Osteocyte (in vitro differentiated cells): ENCODE measurements at regions not wholly inside any gene's neighbourhood (a gene's known extent, or its start where the extent isn't known, plus 50 kb on each side); places are given as distances from the start of the nearest gene placed in this dataset.

Experiments
- DNase-seq: peaks from one replicate; pipeline ENCODE4 v3.0.0; 2021; ENCODE audit warnings: mixed read lengths; ENCODE audit not compliant: unreplicated experiment; ENCODE audit errors: extremely low spot score
- H3K27ac Mint-ChIP-seq: one replicate; pipeline ENCODE4 v1.8.0; 2021; ENCODE audit warnings: mild to moderate bottlenecking, mixed read lengths; ENCODE audit not compliant: unreplicated experiment
- H3K27me3 Mint-ChIP-seq: one replicate; pipeline ENCODE4 v1.8.0; 2021; ENCODE audit warnings: mixed read lengths; ENCODE audit not compliant: unreplicated experiment
- H3K36me3 Mint-ChIP-seq: one replicate; pipeline ENCODE4 v1.8.0; 2021; ENCODE audit warnings: mixed read lengths; ENCODE audit not compliant: unreplicated experiment
- H3K4me1 Mint-ChIP-seq: one replicate; pipeline ENCODE4 v1.8.0; 2021; ENCODE audit warnings: mixed read lengths; ENCODE audit not compliant: unreplicated experiment
- H3K4me3 Mint-ChIP-seq: one replicate; pipeline ENCODE4 v1.8.0; 2021; ENCODE audit warnings: mild to moderate bottlenecking, moderate library complexity, mixed read lengths; ENCODE audit not compliant: unreplicated experiment
- H3K9me3 Mint-ChIP-seq: one replicate; pipeline ENCODE4 v1.8.0; 2021; ENCODE audit warnings: mixed read lengths; ENCODE audit not compliant: unreplicated experiment
- TF ChIP-seq, protein P1 (sequence below): fragments of 200-600 bp; sonication (generic); IDR thresholded peaks from 2 replicates; pipeline ENCODE4 v1.5.0; 2021; ENCODE audit warnings: antibody characterized with exemption, mild to moderate bottlenecking, moderate library complexity

GRCh38 chr2:179349670-179350303 is 85.2 kb upstream of the SESTD1 start:
- Mint-ChIP-seq H3K27ac (no peak overlapping the region), H3K36me3 (no peaks in the 10 kb centered on the region), H3K27me3 (no peaks in the 10 kb centered on the region), H3K9me3 (no peaks in the 10 kb centered on the region), H3K4me3 (no peak overlapping the region), H3K4me1 (peaks cover 6% of the 10 kb centered on the region)
- TF ChIP-seq, protein P1, sequence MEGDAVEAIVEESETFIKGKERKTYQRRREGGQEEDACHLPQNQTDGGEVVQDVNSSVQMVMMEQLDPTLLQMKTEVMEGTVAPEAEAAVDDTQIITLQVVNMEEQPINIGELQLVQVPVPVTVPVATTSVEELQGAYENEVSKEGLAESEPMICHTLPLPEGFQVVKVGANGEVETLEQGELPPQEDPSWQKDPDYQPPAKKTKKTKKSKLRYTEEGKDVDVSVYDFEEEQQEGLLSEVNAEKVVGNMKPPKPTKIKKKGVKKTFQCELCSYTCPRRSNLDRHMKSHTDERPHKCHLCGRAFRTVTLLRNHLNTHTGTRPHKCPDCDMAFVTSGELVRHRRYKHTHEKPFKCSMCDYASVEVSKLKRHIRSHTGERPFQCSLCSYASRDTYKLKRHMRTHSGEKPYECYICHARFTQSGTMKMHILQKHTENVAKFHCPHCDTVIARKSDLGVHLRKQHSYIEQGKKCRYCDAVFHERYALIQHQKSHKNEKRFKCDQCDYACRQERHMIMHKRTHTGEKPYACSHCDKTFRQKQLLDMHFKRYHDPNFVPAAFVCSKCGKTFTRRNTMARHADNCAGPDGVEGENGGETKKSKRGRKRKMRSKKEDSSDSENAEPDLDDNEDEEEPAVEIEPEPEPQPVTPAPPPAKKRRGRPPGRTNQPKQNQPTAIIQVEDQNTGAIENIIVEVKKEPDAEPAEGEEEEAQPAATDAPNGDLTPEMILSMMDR = no peak
- no peak for DNase-seq

DNA sequence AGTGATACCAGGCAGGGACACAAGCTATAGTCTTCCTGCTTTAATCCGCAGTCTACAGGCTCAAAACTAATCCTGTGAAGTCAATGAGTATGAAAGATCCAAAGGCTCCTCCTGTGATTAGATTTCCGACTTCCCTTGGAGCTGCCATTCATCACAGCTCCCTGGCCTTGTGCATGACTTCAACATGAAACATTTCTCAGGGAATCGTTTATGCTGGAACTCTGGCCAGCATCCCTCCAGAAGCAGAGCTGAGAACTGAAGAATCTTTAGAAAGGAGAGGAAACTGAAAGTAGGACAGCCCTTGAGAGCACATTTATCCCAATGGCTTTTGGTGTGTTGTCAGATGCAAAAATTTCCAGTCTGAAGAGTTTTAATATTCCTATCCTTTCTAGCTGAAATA is 84.3 kb upstream of the SESTD1 start:
- Mint-ChIP-seq H3K36me3 (no peaks in the 10 kb centered on the region), H3K4me1 (peaks cover 15% of the 10 kb centered on the region), H3K27me3 (no peaks in the 10 kb centered on the region), H3K4me3 (no peak overlapping the region), H3K27ac (no peak overlapping the region), H3K9me3 (no peaks in the 10 kb centered on the region)
- TF ChIP-seq, protein P1 = no peak
- no peak for DNase-seq

GRCh38 chr2:179344970-179345369 is 80.3 kb upstream of the SESTD1 start:
- DNase-seq = no peak
- Mint-ChIP-seq H3K36me3 (no peaks in the 10 kb centered on the region), H3K27me3 (no peaks in the 10 kb centered on the region), H3K9me3 (no peaks in the 10 kb centered on the region), H3K4me1 (peaks cover 22% of the 10 kb centered on the region), H3K4me3 (no peak overlapping the region), H3K27ac (peak overlapping the region; percentile 91)
- TF ChIP-seq, protein P1 = no peak

GRCh38 chr2:179344280-179344964 is 79.8 kb upstream of the SESTD1 start:
- TF ChIP-seq, protein P1 = no peak
- Mint-ChIP-seq H3K27ac (peak overlapping the region; percentile 91), H3K4me1 (peaks cover 22% of the 10 kb centered on the region), H3K4me3 (no peak overlapping the region), H3K27me3 (no peaks in the 10 kb centered on the region), H3K36me3 (no peaks in the 10 kb centered on the region), H3K9me3 (no peaks in the 10 kb centered on the region)
- DNase-seq = no peak

- Mint-ChIP-seq H3K27ac (peak overlapping the region; percentile 91), H3K36me3 (no peaks in the 10 kb centered on the region), H3K27me3 (no peaks in the 10 kb centered on the region), H3K9me3 (no peaks in the 10 kb centered on the region), H3K4me3 (no peak overlapping the region), H3K4me1 (peaks cover 22% of the 10 kb centered on the region)
- DNase-seq = no peak
- TF ChIP-seq, protein P1 = no peak
Measured at GRCh38 chr2:179343945-179344279, 79.3 kb upstream of the SESTD1 start.
